ENCODE measurements at regions not wholly inside any gene's neighbourhood (a gene's known extent, or its start where the extent isn't known, plus 50 kb on each side); places are given as distances from the start of the nearest gene placed in this dataset.

DNA sequence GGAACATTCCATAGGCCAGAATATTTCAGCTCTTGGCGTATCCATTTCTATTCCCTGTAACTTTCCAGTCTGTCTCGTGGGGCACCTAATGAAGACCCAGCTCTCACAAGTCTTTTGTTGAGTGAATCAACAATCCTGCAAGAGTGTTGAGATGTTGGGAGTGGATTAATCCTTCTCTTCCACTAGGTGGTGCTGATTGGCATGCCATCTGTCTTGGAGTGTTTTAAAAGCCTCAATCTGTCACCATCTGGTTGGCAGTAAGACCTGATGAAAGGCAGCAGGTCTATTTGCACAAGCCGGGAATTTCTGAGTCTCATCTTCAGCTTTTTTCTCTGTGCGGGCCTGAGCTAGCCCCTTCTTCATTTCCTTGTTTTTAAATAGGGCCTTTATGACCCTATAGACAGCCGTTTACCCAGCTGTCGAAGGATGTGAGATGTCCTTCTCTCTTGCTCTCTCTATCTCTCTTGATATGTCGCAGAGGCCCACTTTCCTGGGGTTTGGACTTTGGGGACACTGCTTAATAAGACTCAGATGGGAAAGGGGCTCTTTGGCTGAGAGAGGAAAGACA lies 180.5 kb downstream of the ZNF365 start:
- FAIRE-seq: peak; percentile 77
- DNase-seq (ENCODE audit: insufficient read length): no peak
- TF ChIP-seq POLR2A (IDR thresholded peaks at IDR 0.05; ENCODE audit: low read depth, low read length) (no peak), POLR2AphosphoS5 (IDR thresholded peaks at IDR 0.05; ENCODE audit: low read depth, low read length) (no peak), TAF1 (IDR thresholded peaks at IDR 0.05; ENCODE audit: borderline replicate concordance, low read depth, low read length) (no peak)

DNA sequence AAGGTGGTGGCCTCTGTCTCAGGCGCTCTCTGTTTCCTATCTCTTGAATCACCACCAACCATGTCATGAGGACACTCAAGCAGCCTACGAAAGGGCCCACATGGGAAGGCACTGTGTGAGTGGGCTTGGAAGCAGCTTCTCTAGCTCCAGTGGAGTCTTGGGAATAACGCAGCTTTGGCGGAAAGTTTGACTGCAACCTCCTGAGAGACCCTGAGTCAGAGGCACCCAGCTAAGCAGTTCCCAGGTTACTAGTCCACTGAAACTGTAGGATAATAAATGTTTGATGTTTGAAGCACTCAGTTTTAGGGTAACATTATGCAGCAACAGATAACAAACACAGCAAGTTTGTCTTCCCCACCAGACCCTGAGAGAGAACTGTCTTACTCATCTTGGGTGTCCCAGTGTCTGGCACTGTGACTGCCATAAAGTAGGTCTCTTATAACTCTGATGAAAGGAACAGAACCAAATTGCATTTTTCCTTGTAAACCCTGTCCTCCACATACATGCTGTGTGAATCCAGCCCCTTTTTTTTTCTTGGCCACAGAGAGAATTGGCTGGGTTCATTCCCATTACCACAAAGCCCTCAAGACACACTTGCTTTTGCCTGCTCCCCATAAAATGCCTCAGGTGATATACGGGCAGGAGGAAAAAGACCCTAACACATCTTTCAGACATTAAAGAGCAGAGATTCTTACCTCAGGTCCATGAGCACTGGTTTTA lies 185.5 kb downstream of the ZNF365 start:
- no peak for DNase-seq (ENCODE audit: insufficient read length)
- no peak for TF ChIP-seq TAF1 (IDR thresholded peaks at IDR 0.05; ENCODE audit: borderline replicate concordance, low read depth, low read length)
- no peak for TF ChIP-seq POLR2AphosphoS5 (IDR thresholded peaks at IDR 0.05; ENCODE audit: low read depth, low read length)
- no peak for TF ChIP-seq POLR2A (IDR thresholded peaks at IDR 0.05; ENCODE audit: low read depth, low read length)
- no peak for FAIRE-seq

DNA sequence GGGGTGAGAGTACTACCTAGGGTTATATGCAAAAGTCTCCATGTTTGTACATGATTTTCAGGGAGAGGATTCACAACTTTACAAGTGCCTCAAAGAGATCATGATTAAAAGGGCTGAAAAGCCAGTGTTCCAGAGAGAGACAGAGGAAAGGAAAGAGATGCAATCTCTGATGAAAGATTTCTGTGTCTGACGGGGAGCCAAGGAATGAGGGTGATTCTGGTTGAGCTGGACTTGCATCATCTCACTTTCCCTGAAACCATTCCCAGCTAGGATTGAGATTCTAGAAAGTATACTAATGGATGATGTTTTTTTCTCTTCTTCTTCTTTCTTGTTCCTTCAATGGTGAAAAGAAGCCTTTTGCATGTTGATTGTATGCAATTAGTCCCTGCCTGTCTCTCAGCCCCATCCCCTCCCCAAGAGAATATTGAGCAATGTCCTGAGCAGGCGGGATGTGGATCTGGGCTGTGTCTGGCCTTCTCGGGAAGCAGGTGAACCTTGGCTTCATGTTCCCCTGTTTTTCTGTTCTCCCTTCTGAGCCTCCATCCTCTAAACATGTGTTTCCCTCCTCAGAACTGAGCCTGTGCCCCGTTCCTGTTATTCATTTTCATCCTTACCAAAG lies 186.1 kb downstream of the ZNF365 start:
- no peak for TF ChIP-seq TAF1 (IDR thresholded peaks at IDR 0.05; ENCODE audit: borderline replicate concordance, low read depth, low read length)
- TF ChIP-seq POLR2AphosphoS5 (IDR thresholded peaks at IDR 0.05; ENCODE audit: low read depth, low read length): no peak
- TF ChIP-seq POLR2A (IDR thresholded peaks at IDR 0.05; ENCODE audit: low read depth, low read length): no peak
- FAIRE-seq (no peak), DNase-seq (ENCODE audit: insufficient read length) (no peak)

DNA sequence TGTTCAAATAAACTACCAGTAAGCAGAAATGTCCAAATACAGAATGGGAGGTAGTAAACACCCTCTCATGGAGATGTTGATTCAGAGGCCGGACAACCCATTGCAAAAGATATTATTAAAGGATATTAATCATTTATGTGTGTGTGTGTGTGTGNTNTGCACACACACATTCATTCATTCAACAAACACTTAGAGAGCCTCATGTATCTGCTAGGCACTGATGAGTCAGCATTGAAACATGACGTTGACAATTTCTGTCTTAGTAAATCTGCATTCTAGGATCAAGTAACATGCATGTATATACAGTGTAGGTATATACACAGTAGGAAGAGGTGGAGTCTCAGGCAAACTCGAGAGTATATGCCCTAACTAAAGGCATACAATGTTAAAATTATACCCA lies 187.0 kb downstream of the ZNF365 start:
- DNase-seq (ENCODE audit: insufficient read length) (no peak), FAIRE-seq (no peak)
- TF ChIP-seq POLR2AphosphoS5 (IDR thresholded peaks at IDR 0.05; ENCODE audit: low read depth, low read length) (no peak), TAF1 (IDR thresholded peaks at IDR 0.05; ENCODE audit: borderline replicate concordance, low read depth, low read length) (no peak), POLR2A (IDR thresholded peaks at IDR 0.05; ENCODE audit: low read depth, low read length) (no peak)

DNA sequence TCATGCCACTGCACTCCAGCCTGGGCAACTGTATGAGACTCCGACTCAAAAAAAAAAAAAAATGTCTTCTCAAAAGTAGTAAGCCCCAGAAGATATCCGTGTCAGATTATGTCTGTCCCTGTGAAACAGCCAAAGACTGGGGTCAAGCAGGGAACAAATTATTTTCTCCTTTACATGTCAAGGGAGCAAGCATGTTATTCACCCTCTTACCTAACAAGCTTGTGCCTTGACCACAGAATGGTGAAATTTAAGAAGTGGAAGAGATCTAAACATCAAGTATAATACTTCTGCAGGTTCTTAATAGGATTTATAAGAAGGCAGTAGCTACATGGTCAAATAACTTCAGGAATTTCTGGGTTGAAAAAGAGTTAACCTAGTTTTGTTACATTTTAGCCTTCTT lies 187.9 kb downstream of the ZNF365 start:
- no peak for FAIRE-seq
- DNase-seq (ENCODE audit: insufficient read length): no peak
- no peak for TF ChIP-seq POLR2AphosphoS5 (IDR thresholded peaks at IDR 0.05; ENCODE audit: low read depth, low read length)

DNA sequence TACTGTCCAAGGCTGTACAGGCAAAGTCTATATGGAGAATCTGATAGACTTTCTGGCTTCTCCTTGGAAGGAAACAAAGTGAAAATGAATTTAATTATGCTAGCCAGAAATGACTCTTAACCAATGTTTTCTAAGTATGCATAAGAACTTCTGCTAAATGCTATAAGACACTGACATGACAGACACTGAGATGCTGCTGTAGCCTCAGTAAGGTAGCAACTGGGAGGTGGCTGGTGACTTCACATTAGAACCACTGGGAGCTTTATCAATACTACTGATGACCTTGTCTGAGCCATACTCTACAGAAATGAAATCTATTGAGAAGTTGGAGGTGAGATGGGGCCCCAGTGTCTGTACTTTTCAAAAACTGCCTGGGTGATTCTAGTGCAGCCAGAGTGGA lies 188.6 kb downstream of the ZNF365 start:
- DNase-seq (ENCODE audit: insufficient read length) (no peak), FAIRE-seq (no peak)
- no peak for TF ChIP-seq POLR2AphosphoS5 (IDR thresholded peaks at IDR 0.05; ENCODE audit: low read depth, low read length)
- no peak for TF ChIP-seq TAF1 (IDR thresholded peaks at IDR 0.05; ENCODE audit: borderline replicate concordance, low read depth, low read length)

DNA sequence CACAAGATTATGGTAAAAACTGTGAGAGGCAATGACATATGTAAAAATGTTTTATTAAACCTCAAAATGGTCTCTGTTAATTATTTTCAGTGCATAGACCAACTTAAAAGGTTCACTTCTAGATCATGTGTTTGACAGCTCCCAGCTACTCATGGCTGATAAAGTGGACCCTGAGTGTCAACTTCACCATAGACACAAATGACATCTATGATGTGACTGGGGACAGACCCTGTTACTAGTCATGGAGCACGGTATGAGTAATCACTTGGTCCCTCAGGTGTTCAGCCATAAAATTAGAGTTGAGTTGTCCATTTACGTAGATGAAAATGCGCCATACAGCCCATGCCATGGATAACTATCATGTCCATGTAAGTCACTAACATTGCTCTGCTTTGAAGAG lies 199.8 kb downstream of the ZNF365 start:
- FAIRE-seq (no peak), DNase-seq (ENCODE audit: insufficient read length) (no peak)
- TF ChIP-seq POLR2A (IDR thresholded peaks at IDR 0.05; ENCODE audit: low read depth, low read length) (no peak), TAF1 (IDR thresholded peaks at IDR 0.05; ENCODE audit: borderline replicate concordance, low read depth, low read length) (no peak), POLR2AphosphoS5 (IDR thresholded peaks at IDR 0.05; ENCODE audit: low read depth, low read length) (no peak)

DNA sequence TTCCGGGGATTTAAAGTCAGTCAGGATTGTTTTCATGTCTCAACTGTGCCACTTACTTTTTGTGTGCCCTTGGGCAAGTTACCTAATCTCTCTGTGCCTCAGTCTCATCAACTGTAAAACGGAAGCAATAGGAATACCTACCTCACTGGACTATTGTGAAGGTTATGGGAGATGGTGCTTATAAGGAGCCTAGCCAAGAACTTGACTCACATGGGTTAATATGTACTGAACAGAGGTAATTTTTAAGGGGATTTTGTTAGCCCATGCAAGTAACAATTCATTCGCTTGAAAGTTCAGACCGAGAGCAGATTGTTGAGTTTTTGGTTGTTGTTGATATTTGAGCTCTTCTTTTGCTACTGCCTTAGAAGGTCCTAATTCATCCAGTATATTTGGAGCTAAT lies 202.9 kb downstream of the ZNF365 start:
- TF ChIP-seq POLR2AphosphoS5 (IDR thresholded peaks at IDR 0.05; ENCODE audit: low read depth, low read length) (no peak), TAF1 (IDR thresholded peaks at IDR 0.05; ENCODE audit: borderline replicate concordance, low read depth, low read length) (no peak), POLR2A (IDR thresholded peaks at IDR 0.05; ENCODE audit: low read depth, low read length) (no peak)

DNA sequence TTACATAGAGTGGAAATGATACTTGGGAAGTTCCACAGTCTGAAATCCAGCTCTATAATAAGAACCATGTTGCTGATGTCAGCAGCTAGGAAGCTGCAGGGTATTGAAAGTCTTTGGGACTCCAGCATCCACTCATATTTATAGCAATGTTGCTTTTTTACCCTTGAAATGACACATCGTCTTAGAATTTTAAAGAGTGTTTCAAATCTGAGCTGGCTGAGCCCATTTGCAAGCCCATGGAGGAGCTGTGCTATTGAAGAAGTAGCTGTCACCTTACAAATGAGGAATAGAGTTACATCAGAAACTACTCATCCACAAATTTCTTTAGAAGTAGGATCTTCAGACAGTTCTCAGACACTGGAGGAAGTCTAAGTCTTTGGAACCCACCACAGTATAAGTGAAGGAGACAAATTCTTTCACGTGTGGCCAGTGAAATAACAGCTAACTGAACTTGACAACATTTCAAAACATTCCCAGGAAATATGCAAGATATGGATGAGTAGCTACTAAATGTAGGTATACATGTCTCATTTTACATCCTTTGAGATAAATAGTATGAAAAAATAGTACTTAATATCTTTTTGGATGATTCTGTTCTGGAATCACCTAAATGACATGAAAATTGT lies 203.6 kb downstream of the ZNF365 start:
- TF ChIP-seq TAF1 (IDR thresholded peaks at IDR 0.05; ENCODE audit: borderline replicate concordance, low read depth, low read length) (no peak), POLR2A (IDR thresholded peaks at IDR 0.05; ENCODE audit: low read depth, low read length) (no peak), POLR2AphosphoS5 (IDR thresholded peaks at IDR 0.05; ENCODE audit: low read depth, low read length) (no peak)
- FAIRE-seq (no peak), DNase-seq (ENCODE audit: insufficient read length) (no peak)

More for the DNA sequence above, 202.9 kb downstream of the ZNF365 start:
- no peak for FAIRE-seq
- DNase-seq (ENCODE audit: insufficient read length): no peak

DNA sequence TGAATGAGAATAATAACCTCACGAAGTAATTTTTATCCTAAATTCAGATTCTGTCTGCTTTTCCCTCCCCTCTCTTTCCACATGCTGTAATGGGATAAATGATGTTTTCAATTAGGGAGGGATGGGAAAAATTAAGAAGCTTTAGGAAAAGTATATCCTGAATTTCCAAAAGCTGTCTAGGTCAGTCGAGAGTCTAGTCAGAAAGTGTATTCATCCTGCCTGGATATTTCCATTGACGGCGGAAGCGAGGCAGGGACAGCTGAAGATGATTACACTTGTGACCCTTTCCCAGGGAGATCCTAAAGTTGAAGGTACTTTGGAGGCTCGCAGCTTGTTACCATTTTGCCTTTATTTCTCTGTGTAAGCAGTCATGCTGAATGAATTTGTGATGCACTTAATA lies 204.1 kb downstream of the ZNF365 start:
- TF ChIP-seq POLR2AphosphoS5 (IDR thresholded peaks at IDR 0.05; ENCODE audit: low read depth, low read length) (no peak), TAF1 (IDR thresholded peaks at IDR 0.05; ENCODE audit: borderline replicate concordance, low read depth, low read length) (no peak), POLR2A (IDR thresholded peaks at IDR 0.05; ENCODE audit: low read depth, low read length) (no peak)
- DNase-seq (ENCODE audit: insufficient read length) (no peak), FAIRE-seq (no peak)

DNA sequence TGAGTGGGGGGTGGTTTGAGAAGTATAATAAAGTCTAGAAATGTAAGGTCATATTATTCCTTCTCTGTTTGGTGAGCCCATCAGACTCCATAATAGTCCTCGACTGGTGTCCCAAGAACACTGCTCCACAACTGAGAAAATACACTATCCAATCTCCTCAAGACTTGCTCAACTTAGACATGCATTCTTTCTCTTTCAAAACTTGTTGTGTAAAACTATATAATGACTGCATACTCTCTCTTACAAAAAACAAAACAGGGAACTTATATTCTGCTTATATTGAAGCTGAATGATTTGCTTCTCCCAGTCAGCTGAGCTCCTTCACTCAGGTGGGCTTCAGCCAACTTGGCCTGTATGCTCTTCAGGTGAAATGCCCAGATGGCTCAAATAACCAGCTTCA lies 204.7 kb downstream of the ZNF365 start:
- no peak for DNase-seq (ENCODE audit: insufficient read length)
- no peak for FAIRE-seq

DNA sequence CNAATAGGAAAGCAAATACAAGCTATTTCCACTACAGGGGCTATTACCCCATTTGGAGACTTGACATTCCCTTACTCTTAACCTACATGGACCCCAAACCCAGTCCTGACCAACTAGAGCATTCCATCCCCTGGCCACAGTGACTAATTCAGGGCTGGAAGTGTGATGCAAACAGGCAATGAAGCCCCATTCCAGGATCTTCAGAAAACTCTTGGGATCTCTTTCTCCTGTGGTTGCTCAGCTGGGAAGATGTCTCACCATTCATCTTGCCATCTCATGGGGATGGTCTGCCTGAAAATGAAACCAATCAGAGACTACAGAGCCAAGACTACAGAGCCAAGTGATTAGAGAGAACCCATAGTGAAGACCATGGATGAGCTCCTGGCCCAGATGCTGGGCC lies 206.2 kb downstream of the ZNF365 start:
- no peak for TF ChIP-seq POLR2AphosphoS5 (IDR thresholded peaks at IDR 0.05; ENCODE audit: low read depth, low read length)
- TF ChIP-seq TAF1 (IDR thresholded peaks at IDR 0.05; ENCODE audit: borderline replicate concordance, low read depth, low read length): no peak
- no peak for TF ChIP-seq POLR2A (IDR thresholded peaks at IDR 0.05; ENCODE audit: low read depth, low read length)
- no peak for DNase-seq (ENCODE audit: insufficient read length)
- no peak for FAIRE-seq

More for the DNA sequence above, 204.7 kb downstream of the ZNF365 start:
- no peak for TF ChIP-seq POLR2AphosphoS5 (IDR thresholded peaks at IDR 0.05; ENCODE audit: low read depth, low read length)
- TF ChIP-seq POLR2A (IDR thresholded peaks at IDR 0.05; ENCODE audit: low read depth, low read length): no peak
- no peak for TF ChIP-seq TAF1 (IDR thresholded peaks at IDR 0.05; ENCODE audit: borderline replicate concordance, low read depth, low read length)
